Adrenal gland (tissue), 9 donors: ENCODE measurements at regions not wholly inside any gene's neighbourhood (a gene's known extent, or its start where the extent isn't known, plus 50 kb on each side); places are given as distances from the start of the nearest gene placed in this dataset.
A peak's percentile ranks its signal among the peaks of the same experiment; 100 is the strongest.

ENCODE experiments used
- DNase-seq, 7 donors: peaks; one replicate each; pipeline ENCODE4 v3.0.0-alpha.2; 2019 to 2020
- H3K27ac ChIP-seq, 5 donors: fragments of 200-600 bp; sonication (generic) in 4 of 5; 1 replicate in 3 of 5; 2 replicates in 2 of 5; pipeline versions ENCODE4 v1.5.1 to v1.8.0; 2016 to 2020; ENCODE audit warnings: mild to moderate bottlenecking in 1 of 5
- H3K27me3 ChIP-seq: fragments of 200-600 bp; 2 replicates; pipeline ENCODE4 v1.8.0; 2021
- H3K36me3 ChIP-seq, 2 donors: fragments of 200-600 bp; replicated peaks in 1 of 2; 1 replicate in 1 of 2; 2 replicates in 1 of 2; pipeline versions ENCODE4 v1.5.1 to v1.8.0; 2018 to 2022
- H3K4me1 ChIP-seq, 2 donors: fragments of 200-600 bp; replicated peaks in 1 of 2; 1 replicate in 1 of 2; 2 replicates in 1 of 2; pipeline versions ENCODE4 v1.5.1 to v1.8.0; 2018 to 2021
- H3K4me3 ChIP-seq, 4 donors: fragments of 200-600 bp; sonication (generic) in 3 of 4; one replicate each; pipeline ENCODE4 v1.5.1; 2016 to 2018
- H3K9me3 ChIP-seq, 3 donors: fragments of 200-600 bp; sonication (generic) in 1 of 3; replicated peaks in 1 of 3; 1 replicate in 2 of 3; 2 replicates in 1 of 3; pipeline versions ENCODE4 v1.5.1 to v1.8.0; 2016 to 2021
- CTCF ChIP-seq, 6 experiments: fragments of 450-650 bp in 4 of 6; fragments of 200-600 bp in 2 of 6; sonication (generic) in 1 of 6; IDR thresholded peaks; 1 replicate in 5 of 6; 2 replicates in 1 of 6; pipeline versions ENCODE4 v1.5.1 to v1.8.0; 2016 to 2021; ENCODE audit warnings: antibody characterized with exemption in 6 of 6, mild to moderate bottlenecking in 2 of 6, moderate library complexity in 1 of 6
- POLR2A ChIP-seq, 2 donors: fragments of 450-650 bp; IDR thresholded peaks; one replicate each; pipeline ENCODE4 v1.6.1; 2017; ENCODE audit warnings: antibody characterized with exemption in 2 of 2, mild to moderate bottlenecking in 2 of 2, moderate library complexity in 1 of 2
- WGBS, 4 donors: extraction: QIAGEN DNeasy Blood & Tissue Kit in 2 of 4; methylation state at CpG; one replicate each; pipeline versions ENCODE4 v1.1.5 to v1.1.7; 2013 to 2017; 5-methylcytosine and 5-hydroxymethylcytosine counted together
- intact Hi-C, 2 donors: fragments of 100-400 bp; cut with DNase I; formaldehyde crosslinking; loops; one replicate each; pipeline versions ENCODE4 v1.14.1 to v1.15.0; 2022 to 2023
- donor health status: healthy with polysubstance abuse.
- donor health status: Bipolar disorder and iron deficiency.
- donor health status: DM: yes; HTN: yes; CAD: no.
- donor health status: DM: no; HTN: no; CAD: no.
- donor health status: DM: no; HTN: no; CAD: no.

GRCh38 chr3:124246949-124247348 lies 255.0 kb upstream of the ROPN1 start:
- no peaks in the 10 kb centered on the region for H3K9me3 ChIP-seq
- H3K36me3 ChIP-seq = no peaks in the 10 kb centered on the region
- DNase-seq = no peak
- H3K4me3 ChIP-seq = no peak overlapping the region
- peak overlapping the region in 3 of 5 donors; percentile 13 to 29 (median 26) for H3K27ac ChIP-seq
- H3K4me1 ChIP-seq = peaks cover 20 to 25% of the 10 kb centered on the region in 2 donors
- WGBS, 4 donors = 93 to 98% (median 94%) methylated on average over 2 of the region's 2 CpGs
- no peaks in the 10 kb centered on the region for H3K27me3 ChIP-seq
- intact Hi-C loops = no loop called here
- TF ChIP-seq CTCF (IDR thresholded peaks at IDR 0.05) = peak in 4 of 6 experiments; percentile 20 to 31 (median 21)
- TF ChIP-seq POLR2A (IDR thresholded peaks at IDR 0.05) = no peak

DNA sequence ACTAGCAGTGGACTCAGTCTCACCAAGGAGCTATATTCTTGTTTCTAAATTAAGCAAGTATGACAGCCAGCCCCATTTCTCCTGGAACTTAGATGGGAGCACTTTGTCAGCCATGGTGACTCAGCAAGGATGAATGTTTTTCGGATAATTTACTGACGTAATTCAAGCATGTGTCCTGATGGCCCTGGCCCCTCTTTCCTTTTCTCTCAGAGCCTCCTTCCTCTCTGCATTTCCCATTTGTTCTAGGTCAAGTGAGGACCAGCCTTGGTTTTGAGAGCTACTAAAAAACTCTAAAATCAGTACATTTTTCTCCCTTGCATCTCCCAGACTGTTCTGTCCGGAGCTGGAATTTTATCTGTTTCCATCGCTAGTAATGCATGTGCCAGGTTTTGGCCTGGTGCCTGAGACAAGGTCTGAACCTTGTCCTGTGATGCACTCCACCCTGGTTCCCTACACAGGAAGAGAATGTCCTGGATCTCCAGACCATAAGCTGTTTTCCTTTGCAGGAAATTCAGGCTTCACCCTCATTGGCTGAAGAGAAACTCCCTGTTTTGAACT lies 256.6 kb upstream of the ROPN1 start:
- Histone ChIP-seq H3K36me3 (no peaks in the 10 kb centered on the region), H3K9me3 (no peaks in the 10 kb centered on the region), H3K27me3 (no peaks in the 10 kb centered on the region), H3K27ac (peak overlapping the region; percentile 64 to 92 (median 77)), H3K4me3 (no peak overlapping the region), H3K4me1 (peaks cover 20 to 25% of the 10 kb centered on the region in 2 donors)
- 10 to 20% (median 15%) methylated on average over 4 of the region's 4 CpGs for WGBS, 4 donors
- peak in 1 of 2 donors; percentile 38 for TF ChIP-seq POLR2A (IDR thresholded peaks at IDR 0.05)
- no peak for TF ChIP-seq CTCF (IDR thresholded peaks at IDR 0.05)
- DNase-seq = peak; percentile 58 to 91 (median 79)
- intact Hi-C loops = no loop called here

DNA sequence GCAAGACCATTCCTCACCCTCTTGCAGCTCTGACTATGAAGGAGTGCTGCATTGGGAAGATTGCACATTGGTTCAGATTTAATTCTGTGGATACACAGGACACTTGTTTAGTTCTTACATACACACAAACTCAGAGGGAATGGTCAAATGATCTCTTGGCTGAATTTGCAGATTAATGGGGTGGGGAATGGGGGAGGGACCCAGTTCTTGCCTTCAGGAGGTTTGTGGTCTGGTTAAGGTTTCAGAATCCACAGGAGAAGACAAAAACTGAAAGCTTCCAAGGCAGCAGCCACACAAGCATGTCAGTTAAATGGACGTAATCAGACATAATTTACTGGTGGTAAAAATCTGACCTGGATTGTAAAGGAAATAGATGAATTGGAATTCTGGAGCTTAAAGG lies 257.1 kb upstream of the ROPN1 start:
- Histone ChIP-seq H3K27ac (peak overlapping the region; percentile 64 to 92 (median 77)), H3K27me3 (no peaks in the 10 kb centered on the region), H3K4me1 (peaks cover 20 to 25% of the 10 kb centered on the region in 2 donors), H3K9me3 (no peaks in the 10 kb centered on the region), H3K36me3 (no peaks in the 10 kb centered on the region), H3K4me3 (no peak overlapping the region)
- WGBS, 4 donors = 59 to 88% (median 83%) methylated on average over 1 of the region's 1 CpG
- DNase-seq = no peak
- TF ChIP-seq POLR2A (IDR thresholded peaks at IDR 0.05) (no peak), CTCF (IDR thresholded peaks at IDR 0.05) (no peak)
- intact Hi-C loops = no loop called here

GRCh38 chr3:124250053-124250452 lies 258.1 kb upstream of the ROPN1 start:
- no peaks in the 10 kb centered on the region for H3K27me3 ChIP-seq
- no peaks in the 10 kb centered on the region for H3K9me3 ChIP-seq
- WGBS, 4 donors = 51 to 76% (median 75%) methylated on average over 3 of the region's 3 CpGs
- H3K36me3 ChIP-seq = no peaks in the 10 kb centered on the region
- TF ChIP-seq POLR2A (IDR thresholded peaks at IDR 0.05) (no peak), CTCF (IDR thresholded peaks at IDR 0.05) (no peak)
- H3K4me3 ChIP-seq = no peak overlapping the region
- intact Hi-C loops = no loop called here
- H3K27ac ChIP-seq = peak overlapping the region in 3 of 5 donors; percentile 27 to 92 (median 79)
- no peak for DNase-seq
- peaks cover 20 to 25% of the 10 kb centered on the region in 2 donors for H3K4me1 ChIP-seq
